Nephron progenitor cell (in vitro differentiated cells): ENCODE measurements at regions not wholly inside any gene's neighbourhood (a gene's known extent, or its start where the extent isn't known, plus 50 kb on each side); places are given as distances from the start of the nearest gene placed in this dataset.

ENCODE experiments used
- DNase-seq: peaks from one replicate; pipeline ENCODE4 v3.0.0; 2021
- H3K27ac Mint-ChIP-seq: 2 replicates; pipeline ENCODE4 v1.8.0; 2021; ENCODE audit warnings: mild to moderate bottlenecking, moderate library complexity, mixed read lengths
- H3K27me3 Mint-ChIP-seq: 2 replicates; pipeline ENCODE4 v1.8.0; 2021; ENCODE audit warnings: mild to moderate bottlenecking, low read depth, mixed read lengths; ENCODE audit not compliant: poor library complexity
- H3K36me3 Mint-ChIP-seq: 2 replicates; pipeline ENCODE4 v1.8.0; 2021; ENCODE audit warnings: low read depth, mixed read lengths
- H3K4me1 Mint-ChIP-seq: 2 replicates; pipeline ENCODE4 v1.8.0; 2021; ENCODE audit warnings: mixed read lengths
- H3K4me3 Mint-ChIP-seq: 2 replicates; pipeline ENCODE4 v1.8.0; 2021; ENCODE audit warnings: mild to moderate bottlenecking, moderate library complexity, mixed read lengths
- H3K9me3 Mint-ChIP-seq: 2 replicates; pipeline ENCODE4 v1.8.0; 2021; ENCODE audit warnings: mild to moderate bottlenecking, moderate library complexity, mixed read lengths
- CTCF ChIP-seq: fragments of 200-600 bp; sonication (generic); IDR thresholded peaks from 2 replicates; pipeline ENCODE4 v1.5.0; 2021; ENCODE audit warnings: antibody characterized with exemption

DNA sequence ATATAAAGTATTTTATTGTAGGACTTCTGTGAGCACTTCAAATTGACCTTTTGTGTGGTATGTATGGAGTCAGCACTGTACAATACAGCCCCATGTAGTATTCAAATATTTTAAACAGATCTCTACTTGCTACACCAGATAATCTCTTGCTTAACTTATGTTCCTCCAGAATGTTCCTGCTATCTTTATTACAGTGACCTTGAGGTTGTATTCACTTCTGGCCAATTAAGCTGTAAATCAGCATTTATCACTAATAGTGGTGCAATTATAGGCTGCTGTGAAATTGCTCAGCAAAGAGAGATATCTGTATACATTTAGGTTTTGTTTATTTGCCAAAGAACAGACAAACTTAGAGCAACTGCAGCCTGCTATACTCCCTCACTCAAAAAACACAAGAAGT is 1218.6 kb downstream of the PCDH17 start:
- H3K36me3 Mint-ChIP-seq = peaks cover 8% of the 10 kb centered on the region
- no peak for DNase-seq
- no peaks in the 10 kb centered on the region for H3K4me1 Mint-ChIP-seq
- no peak overlapping the region for H3K4me3 Mint-ChIP-seq
- H3K27ac Mint-ChIP-seq = no peak overlapping the region
- no peaks in the 10 kb centered on the region for H3K27me3 Mint-ChIP-seq
- TF ChIP-seq CTCF = no peak
- H3K9me3 Mint-ChIP-seq = peaks cover 15% of the 10 kb centered on the region

DNA sequence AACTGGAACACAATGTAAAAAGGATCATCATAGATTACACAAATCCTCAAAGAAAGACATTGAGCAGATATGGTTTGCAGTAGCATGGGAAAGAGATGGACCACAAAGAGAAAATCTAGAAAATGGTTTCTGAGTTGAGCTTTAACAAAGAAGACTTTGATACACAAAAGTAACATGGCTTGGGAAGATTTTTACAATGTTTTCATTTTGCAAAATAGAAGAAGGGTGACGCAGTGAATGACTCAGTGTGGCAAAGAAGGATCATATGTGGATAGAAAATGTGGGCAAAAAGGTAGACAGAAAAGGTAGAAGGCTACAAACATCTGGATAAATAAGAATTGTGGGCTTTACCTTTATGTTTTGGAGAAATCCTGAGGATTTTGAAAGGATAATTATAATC is 1220.5 kb downstream of the PCDH17 start:
- TF ChIP-seq CTCF = no peak

DNA sequence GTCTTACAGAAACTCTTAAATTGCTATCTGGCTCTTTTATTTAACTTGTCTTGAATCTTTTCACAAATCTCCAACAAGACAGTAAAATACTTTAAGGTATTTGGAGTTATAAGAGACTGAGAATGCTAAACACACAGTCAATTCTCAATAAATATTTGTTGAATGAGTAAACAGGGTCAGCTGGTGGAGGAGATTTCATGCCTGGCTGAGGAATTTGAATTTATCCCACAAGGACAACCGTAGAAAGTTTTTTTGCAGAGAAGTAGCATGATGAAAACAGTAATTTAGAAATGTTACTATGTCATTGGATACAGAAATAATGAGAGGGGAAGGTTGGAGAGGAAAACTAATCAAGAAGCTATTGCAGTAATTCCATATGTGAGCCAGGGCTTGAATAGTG is 1223.7 kb downstream of the PCDH17 start:
- Mint-ChIP-seq H3K9me3 (peaks cover 9% of the 10 kb centered on the region), H3K36me3 (no peaks in the 10 kb centered on the region), H3K4me1 (no peaks in the 10 kb centered on the region), H3K27me3 (no peaks in the 10 kb centered on the region), H3K27ac (no peak overlapping the region), H3K4me3 (no peak overlapping the region)
- no peak for TF ChIP-seq CTCF
- no peak for DNase-seq

More for the DNA sequence above, 1220.5 kb downstream of the PCDH17 start:
- no peak overlapping the region for H3K27ac Mint-ChIP-seq
- no peak for DNase-seq
- H3K9me3 Mint-ChIP-seq = peaks cover 1% of the 10 kb centered on the region
- no peaks in the 10 kb centered on the region for H3K36me3 Mint-ChIP-seq
- no peaks in the 10 kb centered on the region for H3K27me3 Mint-ChIP-seq
- no peak overlapping the region for H3K4me3 Mint-ChIP-seq
- H3K4me1 Mint-ChIP-seq = no peaks in the 10 kb centered on the region

DNA sequence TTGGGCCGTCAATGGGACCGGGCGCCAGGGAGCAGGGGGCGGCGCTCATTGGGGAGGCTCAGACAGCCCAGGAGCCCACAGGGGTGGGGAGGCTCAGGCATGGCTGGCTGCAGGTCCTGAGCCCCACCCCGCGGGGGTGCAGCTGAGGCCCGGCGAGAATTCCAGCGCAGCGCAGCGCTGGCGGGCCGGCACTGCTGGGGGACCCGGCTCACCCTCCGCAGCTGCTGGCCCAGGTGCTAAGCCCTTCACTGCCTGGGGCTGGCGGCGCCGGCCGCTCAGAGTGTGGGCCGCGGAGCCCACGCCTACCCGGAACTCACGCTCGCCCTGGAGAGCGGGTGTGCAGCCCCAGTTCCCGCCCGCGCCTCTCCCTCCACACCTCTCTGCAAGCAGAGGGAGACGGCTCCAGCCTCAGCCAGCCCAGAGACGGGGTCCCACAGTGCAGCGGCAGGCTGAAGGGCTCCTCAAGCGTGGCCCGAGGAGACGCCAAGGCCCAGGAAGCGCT is 1227.4 kb downstream of the PCDH17 start:
- Mint-ChIP-seq H3K36me3 (no peaks in the 10 kb centered on the region), H3K27ac (no peak overlapping the region), H3K27me3 (no peaks in the 10 kb centered on the region), H3K4me1 (no peaks in the 10 kb centered on the region), H3K4me3 (no peak overlapping the region), H3K9me3 (peaks cover 15% of the 10 kb centered on the region)
- TF ChIP-seq CTCF = no peak
- no peak for DNase-seq

- H3K27ac Mint-ChIP-seq = no peak overlapping the region
- H3K4me3 Mint-ChIP-seq = no peak overlapping the region
- no peaks in the 10 kb centered on the region for H3K4me1 Mint-ChIP-seq
These were observed 1233.7 kb downstream of the PCDH17 start for GRCh38 chr13:58865286-58865685.

More at GRCh38 chr13:58865286-58865685, 1233.7 kb downstream of the PCDH17 start:
- H3K9me3 Mint-ChIP-seq = peaks cover 20% of the 10 kb centered on the region
- no peak for TF ChIP-seq CTCF
- no peaks in the 10 kb centered on the region for H3K27me3 Mint-ChIP-seq
- no peaks in the 10 kb centered on the region for H3K36me3 Mint-ChIP-seq
- DNase-seq = no peak
